Loucy (cell line): ENCODE measurements at regions not wholly inside any gene's neighbourhood (a gene's known extent, or its start where the extent isn't known, plus 50 kb on each side); places are given as distances from the start of the nearest gene placed in this dataset.

ENCODE experiments used
- H2AFZ ChIP-seq: fragments of 200-600 bp; sonication (generic); 2 replicates; pipeline ENCODE4 v1.6.0; 2016; ENCODE audit warnings: antibody characterized with exemption, mild to moderate bottlenecking, low read length, moderate library complexity
- H3F3A ChIP-seq: fragments of 200-600 bp; 2 replicates; pipeline ENCODE4 v1.6.0; 2016; ENCODE audit warnings: antibody characterized with exemption, low read depth, mild to moderate bottlenecking
- H3K27me3 ChIP-seq: fragments of 200-600 bp; sonication (generic); 2 replicates; pipeline ENCODE4 v1.6.1; 2014; ENCODE audit warnings: low read length, mild to moderate bottlenecking; ENCODE audit not compliant: insufficient read depth, poor library complexity, severe bottlenecking
- H3K36me3 ChIP-seq: fragments of 200-600 bp; sonication (generic); 2 replicates; pipeline ENCODE4 v1.6.1; 2016; ENCODE audit warnings: low read length; ENCODE audit not compliant: insufficient read depth
- H3K4me1 ChIP-seq: fragments of 200-600 bp; sonication (generic); 2 replicates; pipeline ENCODE4 v1.5.1; 2014; ENCODE audit warnings: low read length, mild to moderate bottlenecking; ENCODE audit not compliant: insufficient read depth, poor library complexity, severe bottlenecking
- H3K4me2 ChIP-seq: fragments of 200-600 bp; sonication (generic); 2 replicates; pipeline ENCODE4 v1.6.0; 2014; ENCODE audit warnings: antibody characterized with exemption, low read length, low read depth, mild to moderate bottlenecking; ENCODE audit not compliant: poor library complexity, severe bottlenecking
- H3K4me3 ChIP-seq: fragments of 200-600 bp; sonication (generic); 2 replicates; pipeline ENCODE4 v1.5.1; 2014; ENCODE audit warnings: low read length, mild to moderate bottlenecking, mixed read lengths; ENCODE audit not compliant: poor library complexity, severe bottlenecking
- H3K79me2 ChIP-seq: fragments of 200-600 bp; sonication (generic); 2 replicates; pipeline ENCODE4 v1.6.1; 2014; ENCODE audit warnings: low read length; ENCODE audit not compliant: insufficient read depth
- H3K9ac ChIP-seq: fragments of 200-600 bp; sonication (generic); 2 replicates; pipeline ENCODE4 v1.6.0; 2014; ENCODE audit warnings: mild to moderate bottlenecking, low read depth, low read length, moderate library complexity; ENCODE audit not compliant: poor library complexity, severe bottlenecking
- H3K9me2 ChIP-seq: fragments of 200-600 bp; sonication (generic); replicated peaks from 2 replicates; pipeline ENCODE4 v1.6.1; 2016; ENCODE audit warnings: low read depth, low read length, mixed read lengths
- H3K9me3 ChIP-seq: fragments of 200-600 bp; sonication (generic); 2 replicates; pipeline ENCODE4 v1.6.1; 2014; ENCODE audit warnings: mild to moderate bottlenecking, antibody characterized with exemption, low read length, low read depth; ENCODE audit not compliant: insufficient read depth
- H4K20me1 ChIP-seq: fragments of 200-600 bp; sonication (generic); 2 replicates; pipeline ENCODE4 v1.6.0; 2014; ENCODE audit warnings: antibody characterized with exemption, low read length, mild to moderate bottlenecking; ENCODE audit not compliant: insufficient read depth, poor library complexity, severe bottlenecking
- EZH2phosphoT487 ChIP-seq: fragments of 200-600 bp; IDR thresholded peaks from 2 replicates; pipeline ENCODE4 v1.6.1; 2018; ENCODE audit warnings: antibody characterized with exemption, mild to moderate bottlenecking, moderate library complexity, borderline replicate concordance
- TF ChIP-seq, protein P1 (sequence below): fragments of 200-600 bp; sonication (generic); conservative IDR thresholded peaks from 2 replicates; pipeline ENCODE4 v1.5.1; 2014; ENCODE audit warnings: mild to moderate bottlenecking, antibody characterized with exemption, low read length

GRCh38 chr2:236814593-236814992 is 245.0 kb downstream of the ACKR3 start:
- H4K20me1 ChIP-seq = no peaks in the 10 kb centered on the region
- no peaks in the 10 kb centered on the region for H3K27me3 ChIP-seq
- no peaks in the 10 kb centered on the region for H3K4me1 ChIP-seq
- H3K36me3 ChIP-seq = no peaks in the 10 kb centered on the region
- no peak for TF ChIP-seq EZH2phosphoT487
- no peak overlapping the region for H3K4me2 ChIP-seq
- H3K9me2 ChIP-seq = no peaks in the 10 kb centered on the region
- H3F3A ChIP-seq = no peaks in the 10 kb centered on the region
- H3K9ac ChIP-seq = no peak overlapping the region
- no peaks in the 10 kb centered on the region for H3K79me2 ChIP-seq
- H3K4me3 ChIP-seq = no peak overlapping the region
- H2AFZ ChIP-seq = no peak overlapping the region
- no peaks in the 10 kb centered on the region for H3K9me3 ChIP-seq

GRCh38 chr2:236815746-236816145 is 246.1 kb downstream of the ACKR3 start:
- Histone ChIP-seq H3K27me3 (no peaks in the 10 kb centered on the region), H3K79me2 (no peaks in the 10 kb centered on the region), H3K4me2 (no peak overlapping the region), H2AFZ (no peak overlapping the region), H3K9me2 (no peaks in the 10 kb centered on the region), H3K4me1 (no peaks in the 10 kb centered on the region), H4K20me1 (no peaks in the 10 kb centered on the region), H3K36me3 (no peaks in the 10 kb centered on the region), H3K4me3 (no peak overlapping the region), H3F3A (no peaks in the 10 kb centered on the region), H3K9me3 (peaks cover 3% of the 10 kb centered on the region; the same call in 1 of the 2 replicates), H3K9ac (no peak overlapping the region)
- no peak for TF ChIP-seq EZH2phosphoT487

GRCh38 chr2:236816197-236817170 is 246.9 kb downstream of the ACKR3 start:
- H3K4me1 ChIP-seq = no peaks in the 10 kb centered on the region
- H3K36me3 ChIP-seq = no peaks in the 10 kb centered on the region
- H4K20me1 ChIP-seq = no peaks in the 10 kb centered on the region
- peaks cover 3% of the 10 kb centered on the region; the same call in 1 of the 2 replicates for H3K9me3 ChIP-seq
- H3K9me2 ChIP-seq = no peaks in the 10 kb centered on the region
- TF ChIP-seq, protein P1, sequence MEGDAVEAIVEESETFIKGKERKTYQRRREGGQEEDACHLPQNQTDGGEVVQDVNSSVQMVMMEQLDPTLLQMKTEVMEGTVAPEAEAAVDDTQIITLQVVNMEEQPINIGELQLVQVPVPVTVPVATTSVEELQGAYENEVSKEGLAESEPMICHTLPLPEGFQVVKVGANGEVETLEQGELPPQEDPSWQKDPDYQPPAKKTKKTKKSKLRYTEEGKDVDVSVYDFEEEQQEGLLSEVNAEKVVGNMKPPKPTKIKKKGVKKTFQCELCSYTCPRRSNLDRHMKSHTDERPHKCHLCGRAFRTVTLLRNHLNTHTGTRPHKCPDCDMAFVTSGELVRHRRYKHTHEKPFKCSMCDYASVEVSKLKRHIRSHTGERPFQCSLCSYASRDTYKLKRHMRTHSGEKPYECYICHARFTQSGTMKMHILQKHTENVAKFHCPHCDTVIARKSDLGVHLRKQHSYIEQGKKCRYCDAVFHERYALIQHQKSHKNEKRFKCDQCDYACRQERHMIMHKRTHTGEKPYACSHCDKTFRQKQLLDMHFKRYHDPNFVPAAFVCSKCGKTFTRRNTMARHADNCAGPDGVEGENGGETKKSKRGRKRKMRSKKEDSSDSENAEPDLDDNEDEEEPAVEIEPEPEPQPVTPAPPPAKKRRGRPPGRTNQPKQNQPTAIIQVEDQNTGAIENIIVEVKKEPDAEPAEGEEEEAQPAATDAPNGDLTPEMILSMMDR = no peak
- TF ChIP-seq EZH2phosphoT487 = no peak
- H3F3A ChIP-seq = no peaks in the 10 kb centered on the region
- H3K4me3 ChIP-seq = no peak overlapping the region
- H3K27me3 ChIP-seq = no peaks in the 10 kb centered on the region
- no peak overlapping the region for H3K4me2 ChIP-seq
- H3K9ac ChIP-seq = no peak overlapping the region
- H3K79me2 ChIP-seq = no peaks in the 10 kb centered on the region
- H2AFZ ChIP-seq = no peak overlapping the region

DNA sequence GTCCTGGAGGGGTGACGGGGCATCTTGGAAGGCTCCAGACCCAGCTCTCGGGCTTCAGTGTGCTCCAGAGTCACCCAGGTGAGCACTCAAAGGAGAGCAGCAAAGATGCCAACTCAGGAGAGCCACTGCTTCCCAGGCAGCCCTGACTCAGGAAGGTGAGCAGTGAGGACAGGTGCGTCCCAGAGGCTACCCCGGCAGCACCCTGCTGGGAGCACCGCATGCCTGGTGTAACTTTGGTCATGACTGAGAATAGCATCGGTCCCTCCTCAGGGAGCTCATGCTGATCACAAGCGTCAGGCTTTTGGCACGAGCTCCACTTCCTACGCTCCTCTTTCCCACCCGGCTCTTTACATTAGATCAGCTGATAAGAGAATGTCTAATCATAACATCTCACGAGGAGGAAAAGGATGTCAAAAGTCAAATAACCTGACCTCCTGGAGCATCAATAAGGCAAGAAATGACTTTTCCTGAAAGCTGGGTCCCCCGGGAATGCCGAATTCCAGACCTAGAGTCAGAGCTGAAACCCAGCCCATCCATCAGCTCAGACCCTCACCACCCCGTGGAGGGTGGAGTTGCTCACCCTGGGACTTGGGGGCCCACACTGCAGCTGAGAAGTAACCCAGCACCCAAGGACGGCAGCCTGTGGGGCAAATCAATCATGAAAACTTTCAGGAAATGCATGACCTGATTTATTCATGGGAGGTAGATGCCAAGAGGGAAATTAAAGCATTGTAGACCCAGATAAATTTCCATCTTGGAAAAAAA is 248.8 kb downstream of the ACKR3 start:
- Histone ChIP-seq H3K79me2 (no peaks in the 10 kb centered on the region), H3K4me2 (no peak overlapping the region), H4K20me1 (no peaks in the 10 kb centered on the region), H3K4me3 (no peak overlapping the region), H3K9me3 (peaks cover 3% of the 10 kb centered on the region; the same call in 1 of the 2 replicates), H3K4me1 (no peaks in the 10 kb centered on the region), H3K9ac (no peak overlapping the region), H2AFZ (no peak overlapping the region), H3K27me3 (no peaks in the 10 kb centered on the region), H3F3A (no peaks in the 10 kb centered on the region), H3K36me3 (no peaks in the 10 kb centered on the region), H3K9me2 (no peaks in the 10 kb centered on the region)
- no peak for TF ChIP-seq EZH2phosphoT487
- TF ChIP-seq, protein P1 = no peak
